Parathyroid adenoma (tissue), 2 donors: ENCODE measurements at regions not wholly inside any gene's neighbourhood (a gene's known extent, or its start where the extent isn't known, plus 50 kb on each side); places are given as distances from the start of the nearest gene placed in this dataset.

ENCODE experiments used
- H2AFZ ChIP-seq: fragments of 300-600 bp; sonication (generic); one replicate; pipeline ENCODE4 v1.7.0; 2017; ENCODE audit warnings: antibody characterized with exemption, mild to moderate bottlenecking
- H3K27ac ChIP-seq: fragments of 300-600 bp; sonication (generic); one replicate; pipeline ENCODE4 v1.7.0; 2017
- H3K27me3 ChIP-seq: fragments of 300-600 bp; sonication (generic); one replicate; pipeline ENCODE4 v1.7.0; 2017; ENCODE audit warnings: low read length; ENCODE audit not compliant: control insufficient read depth, insufficient read depth
- H3K36me3 ChIP-seq: fragments of 300-600 bp; sonication (generic); one replicate; pipeline ENCODE4 v1.7.0; 2017; ENCODE audit warnings: low read length; ENCODE audit not compliant: control insufficient read depth, insufficient read depth
- H3K4me1 ChIP-seq: fragments of 300-600 bp; sonication (generic); one replicate; pipeline ENCODE4 v1.7.0; 2017; ENCODE audit warnings: control low read depth
- H3K4me2 ChIP-seq: fragments of 300-600 bp; sonication (generic); one replicate; pipeline ENCODE4 v1.7.0; 2017; ENCODE audit warnings: low read length
- H3K4me3 ChIP-seq: fragments of 300-600 bp; sonication (generic); one replicate; pipeline ENCODE4 v1.7.0; 2017; ENCODE audit warnings: low read depth, low read length
- H3K79me2 ChIP-seq: fragments of 300-600 bp; sonication (generic); one replicate; pipeline ENCODE4 v1.7.0; 2017; ENCODE audit warnings: control low read depth
- H3K9ac ChIP-seq: fragments of 300-600 bp; sonication (generic); one replicate; pipeline ENCODE4 v1.7.0; 2017; ENCODE audit warnings: mild to moderate bottlenecking
- H3K9me3 ChIP-seq: fragments of 300-600 bp; sonication (generic); one replicate; pipeline ENCODE4 v1.7.0; 2017; ENCODE audit warnings: low read length; ENCODE audit not compliant: control insufficient read depth
- TF ChIP-seq, protein P1 (sequence below): fragments of 300-600 bp; sonication (generic); IDR thresholded peaks from one replicate; pipeline ENCODE4 v1.7.0; 2017; ENCODE audit warnings: antibody characterized with exemption, mild to moderate bottlenecking
- donor health status: primary hyperparathyroidism.

DNA sequence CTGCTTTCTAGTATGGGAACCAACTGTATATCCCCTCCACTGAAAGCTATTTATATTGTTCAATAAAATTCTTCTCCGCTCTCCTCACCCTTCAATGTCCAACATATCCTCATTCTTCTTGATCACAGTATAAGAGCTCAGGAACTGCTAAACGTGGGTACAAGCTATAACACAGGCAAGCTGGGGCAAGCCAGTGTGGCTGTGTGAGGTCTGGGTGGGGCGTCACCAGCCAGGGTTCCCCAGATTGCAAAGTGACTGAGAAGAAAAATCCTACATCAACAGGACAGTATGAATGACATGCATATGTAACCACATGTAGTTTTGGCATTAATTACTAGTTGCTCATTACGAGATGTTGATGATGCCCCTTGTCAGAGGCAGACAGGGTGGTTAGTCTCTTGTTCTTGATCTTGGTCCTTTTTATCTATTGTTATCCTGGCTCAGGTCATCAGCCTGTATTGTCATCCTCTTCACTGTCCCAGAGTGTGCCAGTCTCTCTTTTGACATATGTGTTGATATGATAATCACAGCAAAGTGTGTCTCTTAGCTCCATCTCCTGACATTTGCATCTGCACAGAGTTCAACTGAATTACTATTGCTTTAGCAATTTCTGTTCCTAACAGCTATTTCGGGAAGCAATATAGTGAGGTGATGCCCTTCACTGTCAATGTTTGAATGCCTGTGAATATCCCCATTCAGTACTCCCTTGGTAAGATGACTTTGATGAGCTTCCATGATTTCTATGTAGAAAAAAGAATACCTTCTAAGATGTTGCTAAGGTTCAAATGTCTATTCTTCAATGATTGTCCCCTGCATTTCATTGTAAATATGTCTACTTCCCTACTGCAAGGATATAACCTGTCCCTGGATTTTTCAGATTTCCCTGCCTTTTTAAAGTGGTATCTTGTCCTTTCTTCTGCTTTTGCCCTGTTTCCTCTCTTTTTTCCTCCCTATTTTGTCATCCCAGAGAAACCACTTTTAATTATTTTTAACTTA, 140.3 kb downstream of the MAT2B start:
- H3K27me3 ChIP-seq = no peaks in the 10 kb centered on the region
- no peak overlapping the region for H2AFZ ChIP-seq
- no peak overlapping the region for H3K27ac ChIP-seq
- H3K4me2 ChIP-seq = no peak overlapping the region
- no peak overlapping the region for H3K9ac ChIP-seq
- H3K4me3 ChIP-seq = no peak overlapping the region
- H3K9me3 ChIP-seq = no peaks in the 10 kb centered on the region
- H3K36me3 ChIP-seq = no peaks in the 10 kb centered on the region
- TF ChIP-seq, protein P1, sequence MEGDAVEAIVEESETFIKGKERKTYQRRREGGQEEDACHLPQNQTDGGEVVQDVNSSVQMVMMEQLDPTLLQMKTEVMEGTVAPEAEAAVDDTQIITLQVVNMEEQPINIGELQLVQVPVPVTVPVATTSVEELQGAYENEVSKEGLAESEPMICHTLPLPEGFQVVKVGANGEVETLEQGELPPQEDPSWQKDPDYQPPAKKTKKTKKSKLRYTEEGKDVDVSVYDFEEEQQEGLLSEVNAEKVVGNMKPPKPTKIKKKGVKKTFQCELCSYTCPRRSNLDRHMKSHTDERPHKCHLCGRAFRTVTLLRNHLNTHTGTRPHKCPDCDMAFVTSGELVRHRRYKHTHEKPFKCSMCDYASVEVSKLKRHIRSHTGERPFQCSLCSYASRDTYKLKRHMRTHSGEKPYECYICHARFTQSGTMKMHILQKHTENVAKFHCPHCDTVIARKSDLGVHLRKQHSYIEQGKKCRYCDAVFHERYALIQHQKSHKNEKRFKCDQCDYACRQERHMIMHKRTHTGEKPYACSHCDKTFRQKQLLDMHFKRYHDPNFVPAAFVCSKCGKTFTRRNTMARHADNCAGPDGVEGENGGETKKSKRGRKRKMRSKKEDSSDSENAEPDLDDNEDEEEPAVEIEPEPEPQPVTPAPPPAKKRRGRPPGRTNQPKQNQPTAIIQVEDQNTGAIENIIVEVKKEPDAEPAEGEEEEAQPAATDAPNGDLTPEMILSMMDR = no peak
- H3K79me2 ChIP-seq = no peaks in the 10 kb centered on the region
- H3K4me1 ChIP-seq = no peaks in the 10 kb centered on the region

DNA sequence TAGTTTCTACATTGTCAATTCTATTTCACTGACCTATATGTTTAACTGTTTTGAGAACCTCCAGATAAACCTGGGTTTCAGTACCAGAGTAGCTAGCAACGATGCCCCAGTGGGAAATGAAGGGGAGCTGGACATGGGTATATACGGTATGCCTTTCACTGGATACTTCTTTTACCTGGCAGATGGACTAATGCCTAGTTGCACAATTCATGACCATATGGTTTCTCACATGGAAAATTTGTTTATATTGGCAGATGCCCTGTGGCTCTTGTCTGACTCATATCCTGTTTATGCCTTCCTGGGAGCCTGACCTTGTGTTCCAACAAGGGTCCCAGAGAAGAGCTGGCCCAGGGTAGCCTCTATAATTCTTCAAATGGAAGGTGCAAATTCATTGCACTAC, 144.1 kb downstream of the MAT2B start:
- no peaks in the 10 kb centered on the region for H3K27me3 ChIP-seq
- H3K4me2 ChIP-seq = no peak overlapping the region
- no peaks in the 10 kb centered on the region for H3K4me1 ChIP-seq
- no peak overlapping the region for H3K4me3 ChIP-seq
- H3K9ac ChIP-seq = no peak overlapping the region
- H3K27ac ChIP-seq = no peak overlapping the region
- no peaks in the 10 kb centered on the region for H3K79me2 ChIP-seq
- no peaks in the 10 kb centered on the region for H3K9me3 ChIP-seq
- no peak overlapping the region for H2AFZ ChIP-seq
- H3K36me3 ChIP-seq = no peaks in the 10 kb centered on the region
- TF ChIP-seq, protein P1 = no peak

DNA sequence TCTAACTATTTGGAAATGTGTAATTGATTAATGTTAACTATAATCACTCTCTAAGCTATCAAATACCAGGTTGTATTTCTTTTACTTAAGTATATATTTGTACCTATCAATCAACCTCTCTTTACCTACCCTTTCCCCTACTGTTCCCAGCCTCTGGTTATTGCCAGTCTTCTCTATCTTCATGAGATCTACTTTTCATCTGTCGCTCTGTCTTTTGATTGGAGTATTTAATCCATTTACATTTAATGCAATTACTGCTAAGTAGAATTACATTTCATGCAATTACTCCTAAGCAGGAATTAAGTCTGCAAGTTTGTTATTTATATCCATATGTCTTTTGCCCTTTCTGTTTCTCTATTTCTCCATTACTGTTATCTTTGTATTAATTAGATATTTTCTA, 148.1 kb downstream of the MAT2B start:
- no peaks in the 10 kb centered on the region for H3K4me1 ChIP-seq
- no peaks in the 10 kb centered on the region for H3K27me3 ChIP-seq
- H3K79me2 ChIP-seq = no peaks in the 10 kb centered on the region
- TF ChIP-seq, protein P1 = no peak
- H3K36me3 ChIP-seq = no peaks in the 10 kb centered on the region
- no peak overlapping the region for H3K27ac ChIP-seq
- no peak overlapping the region for H3K9ac ChIP-seq
- no peak overlapping the region for H2AFZ ChIP-seq
- no peak overlapping the region for H3K4me2 ChIP-seq
- H3K4me3 ChIP-seq = no peak overlapping the region
- no peaks in the 10 kb centered on the region for H3K9me3 ChIP-seq

DNA sequence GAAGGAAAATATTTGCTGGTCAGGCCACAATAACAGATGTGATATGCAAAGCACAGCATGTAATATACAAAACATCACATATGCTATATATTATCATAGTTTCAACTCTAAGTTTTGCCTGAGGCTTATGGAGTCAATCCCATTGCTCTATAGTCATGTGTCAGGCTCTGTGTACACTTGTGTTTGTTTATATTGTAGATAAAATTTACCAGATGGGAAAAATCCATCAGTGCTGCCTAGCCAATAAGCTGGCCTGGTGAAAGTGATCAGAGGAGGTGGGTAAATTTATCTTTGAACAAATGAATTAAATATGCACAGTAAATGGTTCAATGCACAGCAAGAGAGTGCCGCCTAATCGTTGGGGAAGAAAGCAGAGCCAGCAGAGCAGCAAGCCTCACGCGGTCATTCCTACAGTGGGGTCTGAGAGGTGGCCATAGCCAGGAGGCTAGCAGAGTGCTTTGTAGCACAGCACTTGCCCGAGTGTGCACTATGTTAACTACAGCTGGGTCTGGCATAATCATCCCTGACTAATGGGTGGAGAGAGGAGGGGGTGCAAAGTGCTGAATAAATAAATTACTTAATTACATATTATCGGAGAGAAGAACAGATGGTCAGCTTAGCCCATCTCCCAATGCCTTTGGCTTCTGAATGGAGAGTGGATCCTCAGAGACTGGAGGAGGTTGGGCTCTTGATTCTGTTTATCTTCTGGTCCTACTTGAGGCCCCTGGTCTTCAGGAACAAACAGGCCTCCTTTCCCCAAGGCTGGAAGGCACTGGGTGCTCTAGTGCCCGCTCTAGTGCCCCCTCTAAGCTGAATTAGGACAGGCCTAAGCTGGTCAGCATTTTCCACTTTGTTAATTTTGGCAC, 153.5 kb downstream of the MAT2B start:
- H3K9me3 ChIP-seq = no peaks in the 10 kb centered on the region
- H2AFZ ChIP-seq = no peak overlapping the region
- TF ChIP-seq, protein P1 = no peak
- no peak overlapping the region for H3K4me2 ChIP-seq
- H3K36me3 ChIP-seq = no peaks in the 10 kb centered on the region
- H3K27ac ChIP-seq = no peak overlapping the region
- no peak overlapping the region for H3K9ac ChIP-seq
- H3K4me1 ChIP-seq = no peaks in the 10 kb centered on the region
- H3K4me3 ChIP-seq = no peak overlapping the region
- no peaks in the 10 kb centered on the region for H3K27me3 ChIP-seq
- H3K79me2 ChIP-seq = no peaks in the 10 kb centered on the region
